IPS-15b (cell line): ENCODE measurements at regions not wholly inside any gene's neighbourhood (a gene's known extent, or its start where the extent isn't known, plus 50 kb on each side); places are given as distances from the start of the nearest gene placed in this dataset.
"Not testable (repeated sequence)": the region's sequence is repeated elsewhere in the genome, so short reads cannot be mapped to it uniquely, and the experiment has no call there.

Experiments used
- H3K27me3 ChIP-seq: one replicate; pipeline ENCODE4 v1.6.1; 2013; ENCODE audit warnings: low read length; ENCODE audit not compliant: control insufficient read depth, insufficient read depth
- H3K36me3 ChIP-seq: one replicate; pipeline ENCODE4 v1.6.1; 2013; ENCODE audit warnings: low read length; ENCODE audit not compliant: control insufficient read depth, insufficient read depth
- H3K4me1 ChIP-seq: one replicate; pipeline ENCODE4 v1.6.1; 2013; ENCODE audit warnings: mild to moderate bottlenecking, low read length; ENCODE audit not compliant: control insufficient read depth, insufficient read depth
- H3K4me3 ChIP-seq: one replicate; pipeline ENCODE4 v1.5.1; 2013; ENCODE audit warnings: low read depth, low read length
- H3K9ac ChIP-seq: one replicate; pipeline ENCODE4 v1.6.1; 2013; ENCODE audit warnings: low read depth, mild to moderate bottlenecking, low read length
- H3K9me3 ChIP-seq: one replicate; pipeline ENCODE4 v1.6.1; 2013; ENCODE audit warnings: mild to moderate bottlenecking, low read length; ENCODE audit not compliant: control insufficient read depth, insufficient read depth

- Histone ChIP-seq H3K27me3 (no peaks in the 10 kb centered on the region), H3K4me1 (peaks cover 22% of the 10 kb centered on the region), H3K9ac (no peak overlapping the region), H3K9me3 (no peaks in the 10 kb centered on the region), H3K4me3 (no peak overlapping the region), H3K36me3 (no peaks in the 10 kb centered on the region)
These were observed 205.2 kb upstream of the SEMA6A start for GRCh38 chr5:116779846-116780245.

GRCh38 chr5:116778651-116779280, 204.1 kb upstream of the SEMA6A start:
- Histone ChIP-seq H3K27me3 (no peaks in the 10 kb centered on the region), H3K9me3 (no peaks in the 10 kb centered on the region), H3K4me3 (no peak overlapping the region), H3K4me1 (peaks cover 32% of the 10 kb centered on the region), H3K9ac (no peak overlapping the region), H3K36me3 (no peaks in the 10 kb centered on the region)

GRCh38 chr5:116778032-116778431, 203.4 kb upstream of the SEMA6A start:
- no peaks in the 10 kb centered on the region for H3K27me3 ChIP-seq
- H3K36me3 ChIP-seq, result no peaks in the 10 kb centered on the region
- H3K9me3 ChIP-seq, result no peaks in the 10 kb centered on the region
- H3K4me3 ChIP-seq, result no peak overlapping the region
- H3K9ac ChIP-seq, result no peak overlapping the region
- H3K4me1 ChIP-seq, result peaks cover 40% of the 10 kb centered on the region

- Histone ChIP-seq H3K4me1 (peaks cover 56% of the 10 kb centered on the region), H3K27me3 (no peaks in the 10 kb centered on the region), H3K9ac (no peak overlapping the region), H3K4me3 (no peak overlapping the region), H3K36me3 (no peaks in the 10 kb centered on the region), H3K9me3 (no peaks in the 10 kb centered on the region)
These were observed 199.3 kb upstream of the SEMA6A start for GRCh38 chr5:116773926-116774325.

GRCh38 chr5:116772806-116773205, 198.2 kb upstream of the SEMA6A start:
- peaks cover 46% of the 10 kb centered on the region for H3K4me1 ChIP-seq
- H3K4me3 ChIP-seq, result no peak overlapping the region
- H3K36me3 ChIP-seq, result no peaks in the 10 kb centered on the region
- H3K27me3 ChIP-seq, result no peaks in the 10 kb centered on the region
- no peak overlapping the region for H3K9ac ChIP-seq
- no peaks in the 10 kb centered on the region for H3K9me3 ChIP-seq

- no peaks in the 10 kb centered on the region for H3K36me3 ChIP-seq
- H3K4me3 ChIP-seq, result no peak overlapping the region
- no peaks in the 10 kb centered on the region for H3K27me3 ChIP-seq
- no peaks in the 10 kb centered on the region for H3K9me3 ChIP-seq
- no peak overlapping the region for H3K9ac ChIP-seq
- H3K4me1 ChIP-seq, result peaks cover 42% of the 10 kb centered on the region
These were observed 197.5 kb upstream of the SEMA6A start for GRCh38 chr5:116772152-116772501.

GRCh38 chr5:116771466-116772151, 197.0 kb upstream of the SEMA6A start:
- Histone ChIP-seq H3K4me1 (peaks cover 42% of the 10 kb centered on the region), H3K4me3 (no peak overlapping the region), H3K27me3 (no peaks in the 10 kb centered on the region), H3K9me3 (no peaks in the 10 kb centered on the region), H3K9ac (no peak overlapping the region), H3K36me3 (no peaks in the 10 kb centered on the region)

GRCh38 chr5:116769953-116770352, 195.3 kb upstream of the SEMA6A start:
- not testable (repeated sequence) for H3K4me3 ChIP-seq, H3K9me3 ChIP-seq, H3K36me3 ChIP-seq, H3K27me3 ChIP-seq, H3K9ac ChIP-seq
- H3K4me1 ChIP-seq, result peaks cover 36% of the 10 kb centered on the region

- Histone ChIP-seq H3K9me3 (no peaks in the 10 kb centered on the region), H3K36me3 (no peaks in the 10 kb centered on the region), H3K9ac (no peak overlapping the region), H3K27me3 (no peaks in the 10 kb centered on the region), H3K4me1 (peaks cover 32% of the 10 kb centered on the region), H3K4me3 (no peak overlapping the region)
These were observed 194.8 kb upstream of the SEMA6A start for GRCh38 chr5:116769470-116769869.

- Histone ChIP-seq H3K9me3 (no peaks in the 10 kb centered on the region), H3K9ac (no peak overlapping the region), H3K4me3 (no peak overlapping the region), H3K4me1 (peaks cover 7% of the 10 kb centered on the region), H3K36me3 (no peaks in the 10 kb centered on the region), H3K27me3 (no peaks in the 10 kb centered on the region)
These were observed 191.9 kb upstream of the SEMA6A start for GRCh38 chr5:116766470-116766947.

- Histone ChIP-seq H3K9ac (no peak overlapping the region), H3K4me3 (no peak overlapping the region), H3K9me3 (no peaks in the 10 kb centered on the region), H3K36me3 (no peaks in the 10 kb centered on the region), H3K4me1 (peaks cover 7% of the 10 kb centered on the region), H3K27me3 (no peaks in the 10 kb centered on the region)
These were observed 190.8 kb upstream of the SEMA6A start for GRCh38 chr5:116765441-116765840.

- Histone ChIP-seq H3K4me1 (peaks cover 9% of the 10 kb centered on the region), H3K36me3 (no peaks in the 10 kb centered on the region), H3K4me3 (no peak overlapping the region), H3K9me3 (no peaks in the 10 kb centered on the region), H3K27me3 (no peaks in the 10 kb centered on the region), H3K9ac (no peak overlapping the region)
These were observed 190.3 kb upstream of the SEMA6A start for GRCh38 chr5:116764941-116765340.
